Thoracic aorta (tissue), 2 donors: ENCODE measurements at regions not wholly inside any gene's neighbourhood (a gene's known extent, or its start where the extent isn't known, plus 50 kb on each side); places are given as distances from the start of the nearest gene placed in this dataset.

ENCODE experiments used
- ATAC-seq: fragments of 150-250 bp; one replicate; pipeline ENCODE4 v1.8.0; 2017; ENCODE audit warnings: low read depth; ENCODE audit not compliant: insufficient number of reproducible peaks, low FRiP score
- DNase-seq: peaks from one replicate; pipeline ENCODE4 v3.0.0-alpha.2; 2020; ENCODE audit warnings: low spot score
- H3K27ac ChIP-seq, 2 donors: fragments of 200-600 bp; sonication (generic); 1 replicate in 1 of 2; 2 replicates in 1 of 2; pipeline ENCODE4 v1.5.1; 2016; ENCODE audit warnings: mild to moderate bottlenecking in 2 of 2, moderate library complexity in 2 of 2
- H3K27me3 ChIP-seq: fragments of 200-600 bp; sonication (generic); replicated peaks from 2 replicates; pipeline ENCODE4 v1.6.0; 2016; ENCODE audit warnings: mild to moderate bottlenecking; ENCODE audit not compliant: insufficient read depth
- H3K36me3 ChIP-seq: fragments of 200-600 bp; sonication (generic); one replicate; pipeline ENCODE4 v1.5.1; 2016
- H3K4me1 ChIP-seq, 2 donors: fragments of 200-600 bp; sonication (generic); 1 replicate in 1 of 2; 2 replicates in 1 of 2; pipeline versions ENCODE4 v1.5.1 to v1.6.0; 2016; ENCODE audit warnings: low read depth in 2 of 2, mild to moderate bottlenecking in 1 of 2; ENCODE audit not compliant: control insufficient read depth in 1 of 2
- H3K4me3 ChIP-seq: fragments of 200-600 bp; sonication (generic); 2 replicates; pipeline ENCODE4 v1.5.1; 2016; ENCODE audit warnings: mild to moderate bottlenecking
- H3K9me3 ChIP-seq: fragments of 200-600 bp; sonication (generic); 2 replicates; pipeline ENCODE4 v1.5.1; 2016
- CTCF ChIP-seq: fragments of 200-600 bp; sonication (generic); IDR thresholded peaks from one replicate; pipeline ENCODE4 v1.5.1; 2019; ENCODE audit warnings: antibody characterized with exemption

- H3K36me3 ChIP-seq: no peaks in the 10 kb centered on the region
- no peak for TF ChIP-seq CTCF
- DNase-seq (no peak), ATAC-seq (no peak)
- no peak overlapping the region for H3K27ac ChIP-seq
- H3K9me3 ChIP-seq: no peaks in the 10 kb centered on the region
- no peaks in the 10 kb centered on the region for H3K27me3 ChIP-seq
- no peak overlapping the region for H3K4me3 ChIP-seq
- peaks cover 0 to 10% of the 10 kb centered on the region in 2 donors for H3K4me1 ChIP-seq
Observed at GRCh38 chr17:14780097-14780651, 479.3 kb downstream of the HS3ST3B1 start.

DNA sequence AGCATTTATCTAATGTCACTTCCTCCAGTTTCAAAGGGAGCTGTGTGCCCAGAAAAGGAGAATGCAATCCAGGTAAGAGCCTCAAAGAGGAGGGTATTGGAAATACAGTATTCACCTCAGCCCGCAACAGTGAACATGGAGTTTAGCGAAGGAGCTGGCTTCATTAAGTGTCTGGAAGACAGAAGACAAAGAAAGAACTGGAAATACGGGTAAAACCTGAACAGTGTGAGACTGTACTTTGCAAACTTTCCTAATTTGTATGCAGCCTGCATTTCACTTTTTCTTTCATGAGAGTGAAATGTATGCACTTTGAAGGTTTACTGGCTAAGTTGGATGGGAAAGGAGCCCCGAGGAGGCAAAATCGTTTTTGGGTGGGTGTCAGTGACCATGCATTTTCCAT lies 478.4 kb downstream of the HS3ST3B1 start:
- Histone ChIP-seq H3K27ac (no peak overlapping the region), H3K9me3 (no peaks in the 10 kb centered on the region), H3K4me1 (peaks cover 0 to 11% of the 10 kb centered on the region in 2 donors), H3K4me3 (no peak overlapping the region), H3K27me3 (no peaks in the 10 kb centered on the region), H3K36me3 (no peaks in the 10 kb centered on the region)
- no peak for DNase-seq
- TF ChIP-seq CTCF: no peak
- ATAC-seq: no peak

DNA sequence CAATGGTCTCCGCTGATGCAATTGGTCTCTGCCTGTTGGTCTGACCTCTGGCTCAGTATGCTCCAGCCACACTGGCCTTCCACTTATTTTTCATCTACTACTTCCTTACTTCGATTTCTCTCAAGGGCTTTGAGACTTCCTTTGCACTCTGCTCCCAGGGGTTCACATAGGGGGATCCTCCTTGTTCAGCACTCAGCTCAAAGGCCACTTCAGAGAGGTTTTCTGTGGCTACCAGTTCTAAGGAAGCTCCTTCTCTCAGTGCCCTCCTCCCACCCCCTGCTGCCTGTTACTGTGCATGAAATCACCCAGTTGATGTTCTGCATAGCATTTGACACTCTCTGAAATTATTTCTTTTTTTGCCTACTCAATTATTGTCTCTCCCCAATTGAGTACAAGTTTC lies 476.4 kb downstream of the HS3ST3B1 start:
- DNase-seq (no peak), ATAC-seq (no peak)
- Histone ChIP-seq H3K4me1 (peaks cover 0 to 11% of the 10 kb centered on the region in 2 donors), H3K27ac (no peak overlapping the region), H3K9me3 (no peaks in the 10 kb centered on the region), H3K36me3 (no peaks in the 10 kb centered on the region), H3K4me3 (no peak overlapping the region), H3K27me3 (no peaks in the 10 kb centered on the region)
- no peak for TF ChIP-seq CTCF

DNA sequence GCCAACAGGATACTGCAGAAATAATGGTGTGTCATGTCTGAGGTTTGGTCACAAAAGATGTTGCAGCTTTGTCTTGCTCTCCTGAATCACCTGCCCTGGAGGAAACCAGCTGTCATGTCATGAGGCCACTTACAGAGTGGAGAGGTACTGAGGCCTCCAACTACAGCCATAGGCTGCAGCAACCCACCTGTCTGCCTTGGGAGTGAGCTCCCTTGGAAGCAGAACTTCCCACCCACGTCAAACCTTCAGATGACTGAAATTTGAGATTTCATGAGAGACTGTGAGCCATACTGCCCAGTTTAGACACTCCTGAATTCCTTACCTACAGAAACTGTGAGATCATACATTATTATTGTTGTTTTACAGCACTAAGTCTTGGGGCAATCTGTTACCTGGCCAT lies 475.9 kb downstream of the HS3ST3B1 start:
- Histone ChIP-seq H3K4me1 (peaks cover 0 to 11% of the 10 kb centered on the region in 2 donors), H3K9me3 (no peaks in the 10 kb centered on the region), H3K27ac (no peak overlapping the region), H3K36me3 (no peaks in the 10 kb centered on the region), H3K27me3 (no peaks in the 10 kb centered on the region), H3K4me3 (no peak overlapping the region)
- TF ChIP-seq CTCF: no peak
- ATAC-seq (no peak), DNase-seq (no peak)

DNA sequence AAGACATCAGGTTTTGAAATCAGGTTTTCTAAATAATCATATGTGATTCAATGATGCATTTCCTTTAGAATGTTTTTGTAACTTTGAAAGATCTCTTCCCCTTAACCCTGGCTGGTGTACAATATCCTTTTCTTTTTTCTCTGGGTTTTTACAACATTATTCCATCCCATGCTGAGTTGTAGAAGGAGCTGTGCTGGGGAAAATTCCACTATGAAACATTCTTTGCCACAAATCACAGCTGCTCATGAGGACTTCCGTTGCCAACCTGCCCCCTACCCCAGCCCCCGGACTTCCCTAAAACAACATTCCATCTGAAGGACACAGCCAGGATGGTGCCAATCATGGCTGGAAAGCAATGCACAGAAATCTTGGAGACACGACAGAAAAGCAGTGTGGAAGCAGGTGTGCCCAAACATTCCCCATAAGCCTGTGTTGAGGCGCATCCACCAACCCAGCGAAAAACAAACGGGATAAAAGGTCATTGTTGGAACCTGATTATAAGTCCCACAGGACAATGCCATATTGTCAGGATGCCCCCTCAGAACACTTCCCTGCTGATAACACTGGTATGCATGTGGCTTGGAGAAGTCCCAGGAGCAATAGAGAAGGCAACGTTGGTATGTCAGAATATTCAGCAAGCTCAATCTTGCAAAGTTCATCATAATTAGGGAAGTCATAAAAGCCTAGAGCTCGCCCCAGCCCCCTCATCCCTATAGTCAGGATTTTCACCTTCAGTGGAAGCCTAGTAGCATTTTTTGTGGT lies 475.0 kb downstream of the HS3ST3B1 start:
- DNase-seq (no peak), ATAC-seq (no peak)
- Histone ChIP-seq H3K36me3 (no peaks in the 10 kb centered on the region), H3K27me3 (no peaks in the 10 kb centered on the region), H3K9me3 (no peaks in the 10 kb centered on the region), H3K27ac (no peak overlapping the region), H3K4me1 (peaks cover 0 to 11% of the 10 kb centered on the region in 2 donors), H3K4me3 (no peak overlapping the region)
- TF ChIP-seq CTCF: no peak
